Keratinocyte (primary cell): ENCODE measurements at regions not wholly inside any gene's neighbourhood (a gene's known extent, or its start where the extent isn't known, plus 50 kb on each side); places are given as distances from the start of the nearest gene placed in this dataset.

Source experiments
- CTCF ChIP-seq, 3 experiments: IDR thresholded peaks in 1 of 3; conservative IDR thresholded peaks in 1 of 3; optimal IDR thresholded peaks in 1 of 3; 2 replicates in 2 of 3; 3 replicates in 1 of 3; pipeline versions ENCODE3 to v1.5.1; 2011; ENCODE audit warnings: low read length in 3 of 3, mild to moderate bottlenecking in 3 of 3, moderate library complexity in 2 of 3, control low read depth in 1 of 3, inconsistent platforms in 1 of 3; ENCODE audit not compliant: insufficient read depth in 2 of 3; ENCODE audit errors: extremely low read depth in 1 of 3
- EZH2 ChIP-seq: IDR thresholded peaks from one replicate; pipeline ENCODE4 v1.6.1; 2012; ENCODE audit warnings: inconsistent platforms, mild to moderate bottlenecking, low read length, moderate library complexity

- TF ChIP-seq CTCF (optimal IDR thresholded peaks at IDR 0.05 in 1 of 3, IDR thresholded peaks at IDR 0.05 in 1 of 3, conservative IDR thresholded peaks at IDR 0.05 in 1 of 3; ENCODE audit: extremely low read depth in 1 of 3, insufficient read depth in 2 of 3, low read length in 3 of 3) = no peak
- TF ChIP-seq EZH2 = no peak
Observed at GRCh38 chr11:106197438-106197837, 120.0 kb downstream of the AASDHPPT start.
